ENCODE measurements at regions not wholly inside any gene's neighbourhood (a gene's known extent, or its start where the extent isn't known, plus 50 kb on each side); places are given as distances from the start of the nearest gene placed in this dataset.

- no peaks in the 10 kb centered on the region for H3K36me3 ChIP-seq (replicated peaks in 1 of 2; ENCODE audit: control extremely low read depth in 1 of 2, control insufficient read depth in 1 of 2, extremely low read depth in 1 of 2, insufficient read depth in 2 of 2, low read length in 1 of 2)
- no peak overlapping the region for H3K9ac ChIP-seq (ENCODE audit: low read length)
- H3K79me2 ChIP-seq (ENCODE audit: control insufficient read depth, insufficient read depth, low read length) = no peaks in the 10 kb centered on the region
- H3K4me2 ChIP-seq (replicated peaks; ENCODE audit: low read depth, low read length, poor library complexity, severe bottlenecking) = no peak overlapping the region
- intact Hi-C loops (cut with micrococcal nuclease) = no loop called here
- H2AFZ ChIP-seq (ENCODE audit: insufficient read depth, low read depth, low read length, poor library complexity, severe bottlenecking) = no peak overlapping the region
- WGBS (ENCODE audit: insufficient coverage) = no CpG with 5 or more reads among the region's 3 CpGs
- H3K27me3 Mint-ChIP-seq = no peaks in the 10 kb centered on the region
- H4K20me1 ChIP-seq (ENCODE audit: control insufficient read depth, insufficient read depth, low read length, poor library complexity, severe bottlenecking) = no peaks in the 10 kb centered on the region
- H3K4me1 ChIP-seq (ENCODE audit: control insufficient read depth in 2 of 2, insufficient read depth in 2 of 2, low read length in 2 of 2) = peaks cover 6 to 25% of the 10 kb centered on the region in 2 donors
- no peak for ATAC-seq (ENCODE audit: low read depth)
- H3K9me3 Mint-ChIP-seq (ENCODE audit: insufficient read depth) = peaks cover 2% of the 10 kb centered on the region
- ChIA-PET POLR2A (no interaction called here), CTCF (no interaction called here)
- no peak overlapping the region for H3K4me3 Mint-ChIP-seq
- no peak overlapping the region for H3K4me3 ChIP-seq (ENCODE audit: control extremely low read depth in 1 of 5, extremely low read depth in 1 of 5, insufficient read depth in 1 of 5, low read depth in 2 of 5, low read length in 4 of 5)
- TF ChIP-seq EZH2 (IDR thresholded peaks at IDR 0.05; ENCODE audit: borderline replicate concordance, insufficient read depth, low read depth, low read length, poor library complexity, severe bottlenecking) = no peak
- TF ChIP-seq CTCF (IDR thresholded peaks at IDR 0.05) = no peak
- no peak overlapping the region for H3K27ac Mint-ChIP-seq
- peaks cover 0 to 3% (median 1%) of the 10 kb centered on the region in 3 donors for H3K9me3 ChIP-seq (ENCODE audit: control extremely low read depth in 1 of 3, control insufficient read depth in 2 of 3, insufficient read depth in 1 of 3, low read length in 2 of 3)
- H3K27ac ChIP-seq (ENCODE audit: low read length in 2 of 2) = no peak overlapping the region
- DNase-seq = no peak
- H3K27me3 ChIP-seq (replicated peaks in 1 of 4; ENCODE audit: control extremely low read depth in 1 of 4, control insufficient read depth in 3 of 4, insufficient read depth in 4 of 4, low read length in 3 of 4) = no peaks in the 10 kb centered on the region
- H3K4me1 Mint-ChIP-seq = peaks cover 29% of the 10 kb centered on the region
These were observed 321.7 kb downstream of the FIGN start for GRCh38 chr2:163414121-163414520.

- WGBS (ENCODE audit: insufficient coverage) = 100% methylated on average over 1 of the region's 3 CpGs
These were observed 328.5 kb downstream of the FIGN start for GRCh38 chr2:163407296-163407695.

More at GRCh38 chr2:163407296-163407695, 328.5 kb downstream of the FIGN start:
- Histone ChIP-seq H3K4me1 (ENCODE audit: control insufficient read depth in 2 of 2, insufficient read depth in 2 of 2, low read length in 2 of 2) (no peaks in the 10 kb centered on the region), H2AFZ (ENCODE audit: insufficient read depth, low read depth, low read length, poor library complexity, severe bottlenecking) (no peak overlapping the region), H3K9ac (ENCODE audit: low read length) (no peak overlapping the region), H3K27me3 (replicated peaks in 1 of 4; ENCODE audit: control extremely low read depth in 1 of 4, control insufficient read depth in 3 of 4, insufficient read depth in 4 of 4, low read length in 3 of 4) (no peaks in the 10 kb centered on the region), H3K4me2 (replicated peaks; ENCODE audit: low read depth, low read length, poor library complexity, severe bottlenecking) (no peak overlapping the region), H3K36me3 (replicated peaks in 1 of 2; ENCODE audit: control extremely low read depth in 1 of 2, control insufficient read depth in 1 of 2, extremely low read depth in 1 of 2, insufficient read depth in 2 of 2, low read length in 1 of 2) (no peaks in the 10 kb centered on the region), H3K27ac (ENCODE audit: low read length in 2 of 2) (no peak overlapping the region), H4K20me1 (ENCODE audit: control insufficient read depth, insufficient read depth, low read length, poor library complexity, severe bottlenecking) (no peaks in the 10 kb centered on the region), H3K4me3 (ENCODE audit: control extremely low read depth in 1 of 5, extremely low read depth in 1 of 5, insufficient read depth in 1 of 5, low read depth in 2 of 5, low read length in 4 of 5) (no peak overlapping the region), H3K79me2 (ENCODE audit: control insufficient read depth, insufficient read depth, low read length) (no peaks in the 10 kb centered on the region), H3K9me3 (ENCODE audit: control extremely low read depth in 1 of 3, control insufficient read depth in 2 of 3, insufficient read depth in 1 of 3, low read length in 2 of 3) (no peaks in the 10 kb centered on the region)
- ChIA-PET POLR2A (no interaction called here), CTCF (no interaction called here)
- ATAC-seq (ENCODE audit: low read depth) (no peak), DNase-seq (no peak)
- Mint-ChIP-seq H3K9me3 (ENCODE audit: insufficient read depth) (peaks cover 2% of the 10 kb centered on the region), H3K4me1 (peaks cover 11% of the 10 kb centered on the region), H3K27me3 (no peaks in the 10 kb centered on the region), H3K27ac (no peak overlapping the region), H3K4me3 (no peak overlapping the region)
- intact Hi-C loops (cut with micrococcal nuclease) = no loop called here
- TF ChIP-seq EZH2 (IDR thresholded peaks at IDR 0.05; ENCODE audit: borderline replicate concordance, insufficient read depth, low read depth, low read length, poor library complexity, severe bottlenecking) = no peak
- no peak for TF ChIP-seq CTCF (IDR thresholded peaks at IDR 0.05)
